H1 (cell line): ENCODE measurements at regions not wholly inside any gene's neighbourhood (a gene's known extent, or its start where the extent isn't known, plus 50 kb on each side); places are given as distances from the start of the nearest gene placed in this dataset.
A peak's percentile ranks its signal among the peaks of the same experiment; 100 is the strongest.

Experiments
- ATF2 ChIP-seq: IDR thresholded peaks from 2 replicates; pipeline ENCODE4 v1.6.1; 2012; ENCODE audit warnings: low read length, inconsistent platforms
- BACH1 ChIP-seq: IDR thresholded peaks from 2 replicates; pipeline ENCODE4 v1.6.1; 2012; ENCODE audit warnings: low read length, improper control_type of control experiment
- BCL11A ChIP-seq, 2 experiments: IDR thresholded peaks; one replicate each; pipeline ENCODE4 v1.6.1; 2011; ENCODE audit warnings: low read depth in 2 of 2, low read length in 2 of 2, mild to moderate bottlenecking in 2 of 2
- BRCA1 ChIP-seq: IDR thresholded peaks from 2 replicates; pipeline ENCODE4 v1.6.1; 2012; ENCODE audit warnings: low read depth, low read length, improper control_type of control experiment
- CHD1 ChIP-seq: IDR thresholded peaks from 2 replicates; pipeline ENCODE4 v1.6.1; 2012; ENCODE audit warnings: low read depth, low read length, improper control_type of control experiment
- CREB1 ChIP-seq: IDR thresholded peaks from 2 replicates; pipeline ENCODE4 v1.6.1; 2012; ENCODE audit warnings: inconsistent platforms
- E2F6 ChIP-seq: IDR thresholded peaks from 2 replicates; pipeline ENCODE4 v1.6.1; 2012; ENCODE audit warnings: inconsistent platforms
- FOSL1 ChIP-seq: IDR thresholded peaks from 2 replicates; pipeline ENCODE4 v1.6.1; 2011; ENCODE audit warnings: mild to moderate bottlenecking, low read depth, low read length, moderate library complexity; ENCODE audit not compliant: insufficient read depth
- HDAC2 ChIP-seq, 2 experiments: fragments of 300-600 bp in 1 of 2; sonication (generic) in 1 of 2; IDR thresholded peaks; 2 replicates each; pipeline ENCODE4 v1.6.1; 2011 to 2012; ENCODE audit warnings: low read depth in 2 of 2, low read length in 2 of 2, mild to moderate bottlenecking in 2 of 2, moderate library complexity in 2 of 2, borderline replicate concordance in 1 of 2, inconsistent platforms in 1 of 2
- HDAC6 ChIP-seq: IDR thresholded peaks from one replicate; pipeline ENCODE4 v1.7.1; 2012; ENCODE audit warnings: low read depth, mild to moderate bottlenecking, inconsistent platforms, low read length, moderate library complexity
- KDM4A ChIP-seq: IDR thresholded peaks from one replicate; pipeline ENCODE4 v1.7.1; 2012; ENCODE audit warnings: low read depth, mild to moderate bottlenecking, moderate library complexity, low read length, inconsistent platforms; ENCODE audit not compliant: severe bottlenecking
- MAX ChIP-seq: IDR thresholded peaks from 2 replicates; pipeline ENCODE4 v1.6.1; 2012; ENCODE audit warnings: inconsistent platforms
- POLR2AphosphoS5 ChIP-seq: IDR thresholded peaks from 2 replicates; pipeline ENCODE4 v1.6.1; 2011; ENCODE audit warnings: low read depth, low read length
- RAD21 ChIP-seq, 2 experiments: IDR thresholded peaks in 1 of 2; conservative IDR thresholded peaks in 1 of 2; 2 replicates each; pipeline ENCODE4 v1.6.1; 2011; ENCODE audit warnings: low read depth in 2 of 2, low read length in 2 of 2, improper control_type of control experiment in 1 of 2, inconsistent platforms in 1 of 2, mild to moderate bottlenecking in 1 of 2, moderate library complexity in 1 of 2
- RXRA ChIP-seq: IDR thresholded peaks from 2 replicates; pipeline ENCODE4 v1.6.1; 2011; ENCODE audit warnings: low read depth, mild to moderate bottlenecking, low read length, moderate library complexity; ENCODE audit not compliant: insufficient read depth
- SIN3A ChIP-seq, 2 experiments: IDR thresholded peaks in 1 of 2; conservative IDR thresholded peaks in 1 of 2; 2 replicates each; pipeline ENCODE4 v1.6.1; 2011 to 2012; ENCODE audit warnings: low read length in 2 of 2, improper control_type of control experiment in 1 of 2, low read depth in 1 of 2, mild to moderate bottlenecking in 1 of 2
- SIX5 ChIP-seq: IDR thresholded peaks from 2 replicates; pipeline ENCODE4 v1.6.1; 2011; ENCODE audit warnings: mild to moderate bottlenecking, low read depth, low read length
- TAF1 ChIP-seq: IDR thresholded peaks from 2 replicates; pipeline ENCODE4 v1.6.1; 2011; ENCODE audit warnings: mild to moderate bottlenecking, low read depth, low read length
- TCF12 ChIP-seq: IDR thresholded peaks from 2 replicates; pipeline ENCODE4 v1.6.1; 2011; ENCODE audit warnings: low read depth, mild to moderate bottlenecking, low read length
- TEAD4 ChIP-seq: IDR thresholded peaks from 2 replicates; pipeline ENCODE4 v1.6.1; 2012; ENCODE audit warnings: low read depth, low read length, inconsistent platforms, mixed read lengths
- USF2 ChIP-seq: IDR thresholded peaks from 2 replicates; pipeline ENCODE4 v1.6.1; 2011; ENCODE audit warnings: low read length, improper control_type of control experiment
- ZNF274 ChIP-seq: IDR thresholded peaks from 2 replicates; pipeline ENCODE4 v1.7.0; 2012; ENCODE audit warnings: low read length, borderline replicate concordance; ENCODE audit errors: extremely low read depth

- TF ChIP-seq E2F6 (no peak), BRCA1 (no peak), SIX5 (no peak), USF2 (no peak), TEAD4 (peak; percentile 68; the same call in 1 of the 2 replicates), BCL11A (IDR thresholded peaks at IDR 0.05; ENCODE audit: low read depth in 2 of 2, low read length in 2 of 2) (no peak), MAX (no peak), FOSL1 (no peak), CREB1 (peak; percentile 48; the same call in 1 of the 2 replicates), HDAC6 (no peak), CHD1 (no peak), BACH1 (no peak), KDM4A (no peak), TCF12 (no peak), SIN3A (conservative IDR thresholded peaks at IDR 0.05 in 1 of 2, IDR thresholded peaks at IDR 0.05 in 1 of 2; ENCODE audit: low read depth in 1 of 2, low read length in 2 of 2) (no peak), POLR2AphosphoS5 (no peak), ZNF274 (no peak), HDAC2 (IDR thresholded peaks at IDR 0.05; ENCODE audit: borderline replicate concordance in 1 of 2, low read depth in 2 of 2, low read length in 2 of 2) (no peak), ATF2 (peak; percentile 94), TAF1 (0 out of 2 replicates have a peak, but pooled peaks have one; percentile 13), RAD21 (IDR thresholded peaks at IDR 0.05 in 1 of 2, conservative IDR thresholded peaks at IDR 0.05 in 1 of 2; ENCODE audit: low read depth in 2 of 2, low read length in 2 of 2) (peak; percentile 84 to 89), RXRA (no peak)
These were observed 510.2 kb upstream of the SULF2 start (continued) for GRCh38 chr20:48295445-48295903.
